ENCODE measurements at regions not wholly inside any gene's neighbourhood (a gene's known extent, or its start where the extent isn't known, plus 50 kb on each side); places are given as distances from the start of the nearest gene placed in this dataset.

- DNase-seq (ENCODE audit: low spot score): no peak
These were observed 156.8 kb upstream of the ADAMTS9 start for GRCh38 chr3:64844558-64844957.

GRCh38 chr3:64837986-64838735 is 150.4 kb upstream of the ADAMTS9 start:
- no peak for DNase-seq (ENCODE audit: low spot score)

GRCh38 chr3:64837126-64837738 is 149.4 kb upstream of the ADAMTS9 start:
- no peak for DNase-seq (ENCODE audit: low spot score)

- no peak for DNase-seq (ENCODE audit: low spot score)
These were observed 148.3 kb upstream of the ADAMTS9 start for GRCh38 chr3:64836097-64836496.

GRCh38 chr3:64832098-64832497 is 144.3 kb upstream of the ADAMTS9 start:
- no peak for DNase-seq (ENCODE audit: low spot score)

- DNase-seq (ENCODE audit: low spot score): no peak
These were observed 142.9 kb upstream of the ADAMTS9 start for GRCh38 chr3:64830681-64831080.

- no peak for DNase-seq (ENCODE audit: low spot score)
These were observed 141.5 kb upstream of the ADAMTS9 start for GRCh38 chr3:64829331-64829730.

GRCh38 chr3:64828276-64828675 is 140.5 kb upstream of the ADAMTS9 start:
- no peak for DNase-seq (ENCODE audit: low spot score)

- no peak for DNase-seq (ENCODE audit: low spot score)
These were observed 139.6 kb upstream of the ADAMTS9 start for GRCh38 chr3:64827431-64827830.

GRCh38 chr3:64827019-64827418 is 139.2 kb upstream of the ADAMTS9 start:
- DNase-seq (ENCODE audit: low spot score): no peak

GRCh38 chr3:64825404-64826120 is 137.8 kb upstream of the ADAMTS9 start:
- DNase-seq (ENCODE audit: low spot score): no peak

- no peak for DNase-seq (ENCODE audit: low spot score)
These were observed 136.7 kb upstream of the ADAMTS9 start for GRCh38 chr3:64824394-64824909.

- DNase-seq (ENCODE audit: low spot score): no peak
These were observed 130.4 kb upstream of the ADAMTS9 start for GRCh38 chr3:64818196-64818595.

- DNase-seq (ENCODE audit: low spot score): no peak
These were observed 128.6 kb upstream of the ADAMTS9 start for GRCh38 chr3:64816355-64816754.

GRCh38 chr3:64815789-64816188 is 128.0 kb upstream of the ADAMTS9 start:
- DNase-seq (ENCODE audit: low spot score): no peak

GRCh38 chr3:64815195-64815631 is 127.4 kb upstream of the ADAMTS9 start:
- no peak for DNase-seq (ENCODE audit: low spot score)

- DNase-seq (ENCODE audit: low spot score): no peak
These were observed 126.6 kb upstream of the ADAMTS9 start for GRCh38 chr3:64814351-64814750.

- no peak for DNase-seq (ENCODE audit: low spot score)
These were observed 125.5 kb upstream of the ADAMTS9 start for GRCh38 chr3:64813326-64813725.

- no peak for DNase-seq (ENCODE audit: low spot score)
These were observed 121.3 kb upstream of the ADAMTS9 start for GRCh38 chr3:64809086-64809485.

GRCh38 chr3:64808061-64808460 is 120.3 kb upstream of the ADAMTS9 start:
- no peak for DNase-seq (ENCODE audit: low spot score)

GRCh38 chr3:64806668-64807605 is 119.1 kb upstream of the ADAMTS9 start:
- DNase-seq (ENCODE audit: low spot score): no peak

- no peak for DNase-seq (ENCODE audit: low spot score)
These were observed 118.2 kb upstream of the ADAMTS9 start for GRCh38 chr3:64805978-64806377.
